ENCODE measurements at regions not wholly inside any gene's neighbourhood (a gene's known extent, or its start where the extent isn't known, plus 50 kb on each side); places are given as distances from the start of the nearest gene placed in this dataset.

DNA sequence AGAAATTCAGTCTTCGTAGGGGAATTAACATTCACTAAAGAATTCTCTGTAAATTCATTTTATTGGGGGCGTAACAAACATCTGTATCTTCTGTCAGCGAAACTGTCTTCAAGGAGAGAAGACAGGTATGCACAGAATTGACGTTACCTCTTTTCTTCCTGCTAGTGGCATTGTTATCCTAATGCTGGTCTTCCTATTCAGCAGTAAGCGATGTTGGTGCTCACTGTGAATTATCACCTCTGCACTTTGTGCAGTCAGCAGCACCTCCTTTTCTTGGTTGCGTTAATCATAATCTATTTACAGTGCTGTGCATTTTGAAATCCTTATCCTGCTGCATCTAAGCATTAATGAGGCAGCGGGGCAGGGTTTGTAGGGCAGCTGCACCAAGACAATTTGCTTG is 362.3 kb downstream of the SLC4A3 start:
- TF ChIP-seq BHLHE40 (IDR thresholded peaks at IDR 0.05; ENCODE audit: borderline replicate concordance) (no peak), TARDBP (IDR thresholded peaks at IDR 0.05) (no peak), ARNT (IDR thresholded peaks at IDR 0.05) (no peak), ELF4 (IDR thresholded peaks at IDR 0.05) (no peak), SP1 (IDR thresholded peaks at IDR 0.05) (no peak), FOXM1 (IDR thresholded peaks at IDR 0.05; ENCODE audit: borderline replicate concordance) (no peak), SUZ12 (IDR thresholded peaks at IDR 0.05) (no peak)
- TF ChIP-seq, protein P1, sequence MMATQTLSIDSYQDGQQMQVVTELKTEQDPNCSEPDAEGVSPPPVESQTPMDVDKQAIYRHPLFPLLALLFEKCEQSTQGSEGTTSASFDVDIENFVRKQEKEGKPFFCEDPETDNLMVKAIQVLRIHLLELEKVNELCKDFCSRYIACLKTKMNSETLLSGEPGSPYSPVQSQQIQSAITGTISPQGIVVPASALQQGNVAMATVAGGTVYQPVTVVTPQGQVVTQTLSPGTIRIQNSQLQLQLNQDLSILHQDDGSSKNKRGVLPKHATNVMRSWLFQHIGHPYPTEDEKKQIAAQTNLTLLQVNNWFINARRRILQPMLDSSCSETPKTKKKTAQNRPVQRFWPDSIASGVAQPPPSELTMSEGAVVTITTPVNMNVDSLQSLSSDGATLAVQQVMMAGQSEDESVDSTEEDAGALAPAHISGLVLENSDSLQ (IDR thresholded peaks at IDR 0.05): no peak

Data from HEK293T (cell line).